SKM-1 treated with dmso at 0.1 percent for 144 hours (cell line): ENCODE measurements at regions not wholly inside any gene's neighbourhood (a gene's known extent, or its start where the extent isn't known, plus 50 kb on each side); places are given as distances from the start of the nearest gene placed in this dataset.
"Not testable (repeated sequence)": the region's sequence is repeated elsewhere in the genome, so short reads cannot be mapped to it uniquely, and the experiment has no call there.

Experiments used
- DNase-seq: peaks from one replicate; lab custom pipeline; 2025; ENCODE audit not compliant: unreplicated experiment; lab: John Stamatoyannopoulos, UW

- DNase-seq, result no peak
Measured at GRCh38 chr4:129972257-129972656, 876.3 kb downstream of the C4orf33 start.

GRCh38 chr4:129974730-129975129 is 878.8 kb downstream of the C4orf33 start:
- no peak for DNase-seq

- DNase-seq, result peak; percentile 5
Measured at GRCh38 chr4:129978315-129978714, 882.4 kb downstream of the C4orf33 start.

DNA sequence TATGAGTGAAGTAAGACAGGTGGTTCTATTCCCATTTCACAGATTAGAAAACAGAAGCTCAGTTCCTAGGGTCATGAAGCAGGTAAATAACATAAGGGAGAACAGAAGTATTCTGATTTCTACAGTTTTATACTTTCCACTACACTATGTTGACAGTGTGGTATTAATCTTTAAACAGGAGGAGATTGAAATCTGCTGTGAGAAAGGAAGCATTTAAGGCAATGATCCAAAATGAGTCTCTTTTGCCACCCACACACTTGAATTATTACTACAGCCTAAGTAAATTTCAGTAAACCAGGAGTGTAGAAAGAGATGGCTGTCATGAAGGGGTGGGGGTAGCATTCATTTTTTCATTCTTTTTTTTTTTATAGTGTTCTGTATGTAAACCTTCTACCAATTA is 893.0 kb downstream of the C4orf33 start:
- no peak for DNase-seq

- no peak for DNase-seq
Measured at GRCh38 chr4:129994715-129995114, 898.8 kb downstream of the C4orf33 start.

DNA sequence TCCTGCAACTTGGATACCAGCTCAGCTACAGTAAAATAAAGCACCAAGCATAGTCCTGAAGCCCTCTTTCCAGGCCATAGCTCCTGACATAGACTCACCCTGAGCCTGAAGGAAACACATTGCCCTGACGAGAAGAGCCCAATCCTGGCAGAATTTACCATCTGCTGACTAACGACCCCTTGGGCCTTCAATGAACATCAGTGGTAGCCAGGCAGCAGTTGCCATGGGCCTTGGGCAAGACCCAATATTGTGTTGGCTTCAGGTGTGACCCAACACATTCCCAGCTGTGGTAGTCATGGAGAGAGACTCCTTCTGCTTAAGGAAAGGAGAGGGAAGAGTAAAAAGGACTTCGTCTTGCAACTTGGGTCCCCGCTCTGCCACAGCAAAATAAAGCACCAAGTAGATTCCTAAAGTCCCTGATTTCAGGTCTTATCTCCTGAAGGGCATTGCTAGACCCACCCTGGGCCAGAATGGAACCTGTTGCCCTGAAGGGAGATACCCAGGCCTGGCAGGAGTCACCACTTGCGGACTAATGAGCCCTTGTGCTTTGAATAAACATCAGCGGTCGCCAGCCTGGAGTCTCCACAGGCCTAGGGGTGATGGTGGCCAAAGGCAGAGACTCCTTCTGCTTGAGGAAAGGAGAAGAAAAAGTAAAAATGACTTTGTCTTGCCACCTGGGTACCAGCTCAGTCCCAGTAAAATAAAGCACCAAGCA is 902.6 kb downstream of the C4orf33 start:
- no peak for DNase-seq

DNA sequence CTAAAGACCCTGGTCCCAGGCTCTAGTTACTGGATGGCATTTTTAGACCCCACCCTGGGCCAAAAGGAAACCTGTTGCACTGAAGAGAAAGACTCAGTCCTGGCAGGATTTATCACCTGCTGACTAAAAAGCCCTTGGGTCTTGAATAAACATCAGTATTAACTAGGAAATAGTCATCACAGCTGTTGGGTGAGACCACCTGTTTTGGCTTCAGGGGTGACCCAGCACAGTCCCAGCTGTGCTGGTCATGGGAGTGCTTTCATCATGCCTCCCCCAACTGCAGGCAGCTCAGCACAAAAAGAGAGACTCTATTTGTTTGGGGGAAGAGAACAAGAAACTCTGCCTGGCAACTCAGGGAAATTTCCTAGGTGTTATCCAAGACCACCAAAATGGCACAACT is 903.2 kb downstream of the C4orf33 start:
- DNase-seq, result no peak

DNA sequence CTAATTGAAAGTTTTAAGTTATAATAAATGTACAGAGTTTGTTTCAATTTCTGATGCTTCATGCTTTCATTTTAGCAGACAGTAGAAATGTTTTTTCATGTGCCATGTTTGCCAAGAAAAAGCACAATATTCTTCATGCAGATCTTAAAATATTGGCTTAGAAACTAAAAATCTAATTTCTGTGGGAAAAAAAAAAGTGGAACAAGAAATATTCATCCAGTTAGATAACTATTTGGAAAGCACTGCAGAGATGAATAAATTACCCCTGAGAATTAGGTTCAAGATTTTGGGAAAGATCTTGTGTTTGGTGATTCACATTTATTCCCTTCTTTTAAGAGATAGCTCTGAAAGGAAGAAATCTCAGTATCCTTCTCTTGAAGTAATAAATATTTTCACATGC is 912.5 kb downstream of the C4orf33 start:
- DNase-seq, result no peak

DNA sequence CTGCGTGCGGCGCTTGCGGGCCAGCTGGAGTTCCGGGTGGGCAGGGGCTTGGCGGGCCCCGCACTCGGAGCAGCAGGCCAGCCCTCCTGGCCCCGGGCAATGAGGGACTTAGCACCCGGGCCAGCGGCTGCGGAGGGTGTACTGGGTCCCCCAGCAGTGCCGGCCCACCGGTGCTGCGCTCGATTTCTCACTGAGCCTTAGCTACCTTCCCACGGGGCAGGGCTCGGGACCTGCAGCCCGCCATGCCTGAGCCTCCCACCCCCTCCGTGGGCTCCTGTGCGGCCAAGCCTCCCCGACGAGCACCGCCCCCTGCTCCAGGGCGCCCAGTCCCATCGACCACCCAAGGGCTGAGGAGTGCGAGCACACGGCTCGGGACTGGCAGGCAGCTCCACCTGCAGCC is 916.9 kb downstream of the C4orf33 start:
- not testable (repeated sequence) for DNase-seq

DNA sequence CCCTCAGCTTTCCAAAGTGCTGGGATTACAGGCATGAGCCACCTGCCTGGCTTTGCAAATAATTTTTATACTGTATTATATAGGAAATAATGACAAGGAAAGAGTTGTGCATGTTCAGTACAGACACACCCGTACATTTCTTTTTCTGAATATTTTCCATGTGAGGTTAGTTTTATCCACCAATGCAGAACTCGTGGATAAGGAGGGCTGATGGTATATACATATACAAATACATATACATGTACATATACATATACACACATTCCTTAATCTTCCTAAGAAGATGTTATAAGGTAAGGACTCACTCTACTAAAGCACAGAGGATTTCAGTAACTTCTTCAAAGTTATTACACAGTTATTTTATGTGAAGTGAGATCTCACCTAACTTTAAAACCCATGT is 925.8 kb downstream of the C4orf33 start:
- no peak for DNase-seq

GRCh38 chr4:130023088-130023487 is 927.1 kb downstream of the C4orf33 start:
- DNase-seq, result no peak

DNA sequence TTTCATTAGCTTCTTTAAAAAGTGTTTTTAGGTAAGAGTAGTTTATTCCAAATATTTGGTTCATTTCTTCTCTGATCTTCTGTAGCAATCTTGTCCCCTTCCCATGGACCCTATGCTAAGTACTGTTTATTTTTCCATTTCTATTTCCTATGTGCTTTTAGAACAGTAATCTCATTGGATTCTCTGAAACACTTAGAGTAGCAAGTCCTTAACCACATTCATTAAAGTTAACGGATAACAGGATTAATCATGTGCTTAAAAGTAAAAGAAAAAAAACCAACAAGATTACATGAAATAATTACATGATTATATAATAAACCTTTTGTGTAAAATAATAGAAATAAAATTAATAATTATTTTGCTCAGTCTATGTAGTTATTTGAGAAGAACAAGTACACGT is 929.7 kb downstream of the C4orf33 start:
- no peak for DNase-seq

DNA sequence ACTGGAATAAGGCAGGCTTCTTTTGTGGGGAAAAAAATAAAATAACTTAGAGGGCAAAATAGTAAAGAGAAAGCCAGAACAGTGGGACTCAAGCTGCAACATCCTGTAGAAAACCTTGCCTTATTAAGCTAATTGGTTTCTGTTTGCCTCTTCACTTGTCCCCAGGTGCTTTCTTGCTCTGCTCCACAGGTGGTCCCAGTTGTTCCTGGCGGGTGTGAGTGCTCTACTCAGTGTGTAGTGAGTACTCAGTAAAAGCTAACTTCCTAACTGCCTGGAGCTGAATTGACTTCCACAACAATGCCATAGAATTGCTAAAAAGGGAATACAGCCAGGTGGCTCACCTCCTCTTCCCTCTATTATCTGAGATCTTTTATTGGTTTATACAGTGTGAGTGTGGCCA is 930.2 kb downstream of the C4orf33 start:
- DNase-seq, result no peak

GRCh38 chr4:130027973-130028372 is 932.0 kb downstream of the C4orf33 start:
- no peak for DNase-seq

- peak; percentile 77 for DNase-seq
Measured at GRCh38 chr4:130028552-130028951, 932.6 kb downstream of the C4orf33 start.

DNA sequence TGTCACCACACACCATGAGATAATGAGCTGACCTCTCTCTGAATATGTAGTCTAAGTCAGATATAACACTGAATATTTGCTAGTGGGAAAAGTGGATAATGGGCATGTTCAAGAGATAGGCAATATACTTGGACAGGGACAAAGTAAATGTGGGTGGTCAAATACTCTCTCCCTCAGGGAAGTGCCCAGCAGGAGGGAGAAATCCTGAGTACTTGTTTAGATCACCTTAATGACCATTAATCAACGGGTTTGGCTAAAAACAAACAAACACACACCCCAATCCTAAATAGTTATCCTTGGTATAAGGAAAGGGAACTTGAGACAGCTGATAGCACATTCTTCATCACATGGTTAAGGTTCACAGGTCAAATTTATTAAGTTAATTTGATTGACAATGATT is 933.5 kb downstream of the C4orf33 start:
- no peak for DNase-seq

DNA sequence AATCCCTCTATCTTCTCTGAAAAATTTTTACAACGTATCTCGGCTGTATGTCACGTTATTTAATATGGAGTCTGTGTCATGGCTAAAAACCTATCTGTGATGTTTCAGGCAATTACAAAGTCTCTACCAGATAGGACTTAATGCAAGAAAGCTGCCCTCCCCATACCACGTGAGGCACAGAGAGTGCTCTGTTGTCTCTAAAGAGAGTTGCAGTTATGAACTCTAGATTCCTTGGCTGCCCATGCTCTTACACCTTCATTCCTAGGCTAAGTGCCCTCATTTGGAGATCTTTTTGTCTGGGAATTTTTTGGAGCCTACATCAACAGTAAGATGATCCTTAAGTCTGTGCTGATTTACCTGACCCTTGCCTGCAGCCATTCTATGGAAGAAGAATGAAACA is 935.9 kb downstream of the C4orf33 start:
- no peak for DNase-seq

- DNase-seq, result not testable (repeated sequence)
Measured at GRCh38 chr4:130033657-130034056, 937.7 kb downstream of the C4orf33 start.

DNA sequence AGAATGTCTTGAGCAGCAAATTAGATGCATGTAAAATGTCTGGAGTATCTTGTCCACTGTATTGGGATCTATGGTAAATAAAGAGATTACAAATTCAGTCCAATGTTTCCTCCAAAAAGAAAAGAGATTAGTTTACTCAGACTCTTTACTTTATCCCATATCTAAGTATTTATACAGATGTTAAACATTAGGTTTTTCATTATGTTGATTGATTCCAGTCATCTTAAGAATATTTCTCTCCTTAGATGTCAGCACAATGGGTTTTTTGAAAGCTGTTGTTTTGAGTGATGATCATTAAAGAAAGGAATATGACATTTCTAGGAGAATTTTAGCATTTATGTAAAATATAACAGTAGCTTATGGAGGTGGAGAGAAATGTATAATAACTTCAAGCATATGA is 938.9 kb downstream of the C4orf33 start:
- DNase-seq, result no peak

DNA sequence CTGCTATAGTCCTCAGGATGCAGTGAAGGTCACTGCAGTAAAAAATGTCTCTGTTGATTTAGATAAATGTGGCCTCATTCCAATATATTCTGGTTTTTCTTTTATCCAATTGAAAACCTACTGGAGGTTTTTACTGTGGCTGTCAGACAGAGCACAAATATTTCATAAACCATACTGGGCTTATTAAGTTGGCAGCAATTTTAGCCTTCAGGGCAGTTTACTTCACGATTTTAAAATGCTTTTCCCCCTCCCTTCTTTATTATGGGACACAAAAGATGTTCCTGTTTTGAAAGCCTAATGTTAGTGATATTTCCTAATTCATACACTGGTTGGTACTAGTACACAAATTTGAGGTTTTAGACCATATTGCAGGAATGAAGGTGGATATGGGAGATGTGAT is 939.4 kb downstream of the C4orf33 start:
- DNase-seq, result no peak

DNA sequence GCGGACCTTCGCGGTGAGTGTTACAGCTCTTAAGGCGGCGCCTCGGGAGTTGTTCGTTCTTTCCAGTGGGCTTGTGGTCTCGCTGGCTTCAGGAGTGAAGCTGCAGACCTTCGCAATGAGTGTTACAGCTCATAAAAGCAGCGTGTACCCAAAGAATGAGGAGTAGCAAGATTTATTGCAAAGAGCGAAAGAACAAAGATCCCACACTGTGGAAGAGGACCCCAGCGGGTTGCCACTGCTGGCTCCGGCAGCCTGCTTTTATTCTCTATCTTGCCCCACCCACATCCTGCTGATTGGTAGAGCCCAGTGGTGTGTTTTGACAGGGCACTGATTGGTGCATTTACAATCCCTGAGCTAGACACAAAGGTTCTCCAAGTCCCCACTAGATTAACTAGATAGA is 941.9 kb downstream of the C4orf33 start:
- not testable (repeated sequence) for DNase-seq

DNA sequence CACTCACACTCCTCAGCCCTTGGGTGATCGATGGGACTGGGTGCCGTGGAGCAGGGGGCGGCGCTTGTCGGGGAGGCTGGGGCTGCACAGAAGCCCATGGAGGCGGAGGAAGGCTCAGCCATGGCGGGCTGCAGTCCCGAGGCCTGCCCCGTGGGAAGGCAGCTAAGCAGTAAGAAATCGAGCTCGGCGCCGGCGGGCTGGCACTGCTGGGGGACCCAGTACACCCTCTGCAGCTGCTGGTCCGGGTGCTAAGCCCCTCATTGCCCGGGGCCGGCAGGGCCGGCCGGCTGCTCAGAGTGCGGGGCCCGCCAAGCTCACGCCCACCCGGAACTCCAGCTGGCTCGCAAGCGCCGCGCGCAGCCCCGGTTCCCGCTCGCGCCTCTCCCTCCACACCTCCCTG is 942.6 kb downstream of the C4orf33 start:
- not testable (repeated sequence) for DNase-seq

GRCh38 chr4:130043732-130044160 is 947.8 kb downstream of the C4orf33 start:
- DNase-seq, result no peak
